GM19468 (cell line): ENCODE measurements at regions not wholly inside any gene's neighbourhood (a gene's known extent, or its start where the extent isn't known, plus 50 kb on each side); places are given as distances from the start of the nearest gene placed in this dataset.
"Not testable (repeated sequence)": the region's sequence is repeated elsewhere in the genome, so short reads cannot be mapped to it uniquely, and the experiment has no call there.

ENCODE experiments used
- ATAC-seq: cut with Tn5 transposase; IDR thresholded peaks from one replicate; pipeline ENCODE4 v1.9.1; 2021; ENCODE audit warnings: mild to moderate bottlenecking, moderate library complexity, moderate number of reproducible peaks; ENCODE audit not compliant: unreplicated experiment; ENCODE audit errors: extremely low read depth

DNA sequence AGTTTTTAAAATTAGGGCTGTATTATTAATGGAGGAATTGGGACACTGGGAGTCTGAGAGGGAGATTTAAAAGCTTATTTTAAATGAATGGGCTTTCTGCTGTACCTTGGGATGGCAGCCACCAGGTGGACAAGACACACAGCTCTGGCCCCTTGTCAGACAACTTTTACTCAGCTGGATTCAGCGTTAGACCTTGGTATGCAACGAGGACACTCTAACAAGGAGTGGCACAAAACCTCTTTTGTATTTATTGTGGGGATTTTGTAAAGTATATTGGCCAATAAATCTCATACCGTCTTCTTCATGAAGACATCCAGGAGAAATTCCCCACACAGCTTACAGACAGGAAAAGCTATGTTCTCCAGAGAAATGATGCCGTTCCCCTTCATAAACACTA, 105.7 kb downstream of the LCA5 start:
- no peak for ATAC-seq

DNA sequence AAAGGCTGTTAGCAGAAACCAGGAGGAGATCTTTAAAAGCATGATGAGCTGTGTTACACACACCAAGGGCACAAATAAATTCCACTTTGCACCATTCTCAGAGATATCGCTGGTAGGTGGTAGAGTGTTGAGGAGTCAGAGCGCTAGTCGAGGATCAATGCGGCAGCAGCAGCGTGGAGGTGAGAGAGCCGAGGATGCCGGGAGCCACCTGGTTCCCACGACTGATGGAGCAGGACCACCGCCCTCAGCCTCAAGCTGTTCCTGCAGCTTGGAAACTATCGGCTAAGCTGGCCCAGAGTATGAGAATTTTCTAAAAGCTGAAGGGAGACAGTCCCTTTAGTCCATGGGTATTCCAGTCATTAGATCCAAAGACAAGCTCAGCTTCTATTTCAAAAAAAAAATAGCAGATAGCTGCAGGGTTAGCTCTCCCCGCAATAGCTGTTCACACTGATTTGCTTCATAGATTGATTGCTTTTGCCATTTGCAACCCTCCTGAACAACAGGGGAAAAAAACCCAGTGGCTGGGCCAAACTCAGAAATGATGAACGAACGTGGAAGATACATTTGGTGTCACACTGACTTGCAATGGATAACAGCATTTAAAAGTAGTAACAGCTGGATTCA, 106.2 kb downstream of the LCA5 start:
- ATAC-seq = no peak

DNA sequence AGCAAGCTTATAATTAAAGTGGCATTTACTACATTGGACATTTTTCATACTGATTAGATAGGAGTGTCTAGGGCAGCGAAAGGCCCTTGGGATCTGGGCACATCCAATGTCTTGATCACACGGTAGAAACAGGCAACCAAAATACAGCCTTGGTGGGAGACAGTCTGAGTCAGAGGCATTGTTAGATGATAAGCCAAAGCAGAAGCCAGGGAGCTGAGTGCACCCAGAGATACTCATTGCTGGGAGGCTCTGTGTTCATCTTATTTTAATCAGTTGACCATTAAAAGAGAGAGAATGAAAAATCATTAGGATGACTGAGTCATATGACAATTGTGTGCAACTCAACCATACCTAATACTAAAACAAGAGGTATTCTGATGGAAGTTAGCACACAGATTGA, 109.5 kb downstream of the LCA5 start:
- ATAC-seq = no peak

DNA sequence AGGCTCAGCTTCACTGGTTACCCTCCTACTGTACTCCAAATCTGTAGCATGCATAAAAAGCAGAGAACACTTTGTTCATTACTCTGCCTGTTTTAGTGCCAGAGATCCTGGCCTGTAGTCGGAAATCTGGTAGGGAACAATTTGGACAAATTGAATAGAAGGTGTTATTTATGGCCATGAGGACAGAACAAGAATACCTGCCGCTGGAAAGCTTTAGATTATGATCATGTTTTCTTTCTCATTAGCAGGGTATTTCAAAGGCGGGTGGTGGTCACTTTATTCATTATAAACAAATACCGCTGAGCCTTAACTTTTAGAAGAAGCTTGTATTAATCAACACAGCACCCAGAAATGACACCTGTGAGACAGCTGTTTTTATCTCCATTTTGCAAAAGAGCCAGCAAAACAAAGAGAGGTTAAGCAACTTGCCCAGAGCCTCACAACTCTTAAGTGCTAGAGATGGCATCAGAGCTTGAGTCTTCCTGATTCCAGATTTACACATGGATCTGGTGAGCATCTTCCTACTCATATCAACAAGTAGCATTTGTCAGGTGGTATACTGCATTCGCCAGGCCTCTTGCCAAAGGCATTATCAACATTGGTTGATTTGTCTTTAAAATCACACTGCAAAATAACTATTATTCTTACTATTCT, 110.5 kb downstream of the LCA5 start:
- ATAC-seq = no peak

DNA sequence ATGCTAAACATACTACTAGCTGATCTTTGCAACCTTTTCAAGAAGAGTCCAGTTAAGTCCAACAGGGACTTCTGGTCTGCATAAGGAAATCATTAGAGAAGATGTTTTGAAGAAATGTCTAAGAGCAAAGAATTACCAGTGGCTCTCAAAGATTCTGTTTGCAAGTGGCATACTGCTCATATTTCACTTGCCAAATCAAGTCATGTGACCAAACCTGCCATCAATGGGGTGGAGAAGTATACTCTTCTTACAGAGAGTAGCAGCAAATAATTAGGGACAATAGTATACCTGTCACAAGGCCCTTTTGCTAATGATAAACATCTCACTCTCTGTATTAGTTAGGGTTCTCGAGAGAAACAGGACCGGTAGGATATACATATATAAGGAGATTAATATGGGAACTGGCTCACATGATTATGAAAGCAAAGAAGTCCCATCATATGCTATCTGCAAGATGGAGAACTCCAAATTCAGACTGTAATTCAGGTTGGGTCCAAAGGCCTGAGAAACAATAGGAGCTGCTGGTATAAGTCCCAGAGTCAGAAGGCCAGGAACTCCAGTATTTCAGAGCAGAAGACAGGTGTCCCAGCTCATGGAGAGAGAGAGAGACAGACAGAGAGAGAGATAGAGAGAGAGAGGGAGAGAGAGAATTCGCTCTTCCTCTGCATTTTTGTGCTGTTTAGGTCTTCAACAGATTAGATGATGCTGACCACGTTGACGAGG, 111.5 kb downstream of the LCA5 start:
- no peak for ATAC-seq

DNA sequence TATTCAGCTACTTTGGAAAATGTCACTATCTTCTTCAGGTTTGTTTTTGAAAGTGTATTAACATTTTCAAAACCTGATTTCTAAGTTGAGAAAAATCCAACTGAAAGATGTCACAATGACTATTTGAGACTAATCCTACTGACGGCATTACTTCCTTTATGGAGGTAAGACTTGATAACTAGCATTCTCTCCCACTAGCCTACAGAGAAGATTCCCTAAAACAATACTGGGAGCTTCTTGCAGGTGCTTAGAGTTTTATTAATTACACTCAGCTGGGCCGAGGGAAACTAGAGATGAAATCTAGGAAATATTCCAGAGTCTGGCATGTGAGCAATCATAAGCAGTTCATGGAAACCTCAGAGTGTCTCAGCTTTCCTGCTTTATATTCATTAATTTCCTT, 114.0 kb downstream of the LCA5 start:
- ATAC-seq = no peak

DNA sequence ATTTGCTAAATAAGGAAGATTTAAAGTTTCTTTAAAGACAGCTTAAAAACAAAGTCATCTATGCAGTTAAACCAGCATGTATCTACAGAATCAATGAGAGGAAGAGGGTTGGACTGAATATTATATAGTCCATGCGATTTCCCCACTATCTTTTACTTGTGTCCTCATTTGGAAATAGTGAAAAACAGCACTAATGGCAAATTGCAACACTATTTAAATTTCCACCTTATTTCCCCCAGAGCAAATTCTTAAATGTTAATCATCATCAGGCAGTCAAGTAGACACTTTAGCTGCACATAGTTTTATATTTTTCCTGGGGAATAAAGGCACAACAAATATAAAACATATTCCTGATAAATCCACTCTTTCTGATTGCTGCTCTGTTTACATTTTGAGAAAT, 114.6 kb downstream of the LCA5 start:
- ATAC-seq = no peak

DNA sequence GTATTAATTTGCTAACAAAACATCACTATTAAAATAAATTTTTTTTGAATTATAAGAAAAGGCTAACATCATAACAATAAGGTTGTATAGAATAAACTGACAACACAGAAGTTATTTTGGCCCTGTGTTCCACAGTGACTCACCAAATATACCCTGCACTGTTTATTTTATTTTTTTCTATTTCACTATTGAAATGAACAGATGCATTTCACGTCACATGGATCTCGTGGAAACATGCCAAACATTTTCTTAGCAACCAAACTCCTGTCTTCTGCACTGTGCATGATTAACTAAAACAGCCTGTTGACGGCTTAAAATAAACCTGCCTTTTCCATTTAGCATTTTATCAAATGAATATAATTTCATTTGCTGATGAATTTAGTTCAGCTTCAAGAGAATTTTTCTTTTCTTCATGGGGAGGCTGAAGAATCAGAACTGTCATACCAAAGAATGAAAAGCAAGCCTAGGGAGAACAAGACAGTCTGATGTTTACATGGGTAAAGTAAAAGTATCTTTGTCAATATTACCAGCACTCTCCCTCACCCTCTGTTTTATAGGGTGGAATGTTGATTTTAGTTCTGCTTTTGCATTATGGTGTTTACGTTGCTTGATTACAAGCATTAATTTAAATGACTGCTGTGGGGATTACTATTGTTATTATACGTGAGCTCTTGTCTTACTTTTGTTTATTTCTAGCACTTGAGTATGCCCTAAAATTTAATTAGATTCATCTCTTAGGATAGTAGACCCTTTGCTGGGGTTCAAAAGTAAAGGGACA, 115.3 kb downstream of the LCA5 start:
- peak; percentile 90 for ATAC-seq

DNA sequence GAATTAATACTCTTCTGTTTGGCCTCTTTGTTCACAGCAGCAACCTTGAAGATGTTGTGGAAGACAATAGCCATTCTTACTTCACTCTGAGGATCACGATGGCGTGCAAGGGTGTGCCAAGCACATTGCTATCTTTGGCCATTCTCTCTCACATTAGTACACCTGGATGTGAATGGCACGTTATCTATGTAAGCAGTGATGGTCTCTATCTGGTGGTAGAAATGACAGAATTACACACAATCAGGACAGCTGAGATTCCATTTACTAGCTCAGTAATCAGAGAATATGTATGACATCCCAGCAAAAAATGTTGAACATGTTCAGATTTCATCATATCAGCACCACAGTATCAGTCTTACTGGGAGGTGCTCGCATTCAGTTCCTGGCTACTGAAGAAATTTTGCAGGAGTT, 116.2 kb downstream of the LCA5 start:
- no peak for ATAC-seq

DNA sequence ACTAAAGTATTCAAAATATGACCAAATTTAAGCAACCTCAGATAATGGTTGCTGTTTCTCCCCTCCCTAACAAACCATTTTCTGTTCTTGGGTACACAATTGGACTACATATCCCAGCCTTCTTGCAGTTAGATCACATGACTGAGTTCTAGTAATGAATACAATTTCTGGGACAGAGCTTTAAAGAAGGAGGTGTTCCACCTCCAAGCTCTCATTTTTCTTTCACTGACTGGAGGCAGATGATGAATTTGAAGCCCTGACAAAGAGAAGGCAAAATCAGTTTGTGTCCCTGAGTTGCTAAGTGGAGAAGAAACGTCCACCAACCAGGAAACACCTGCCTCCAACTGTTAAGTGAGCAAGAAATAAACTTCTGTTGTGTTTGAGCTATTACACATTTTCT, 117.2 kb downstream of the LCA5 start:
- ATAC-seq = no peak

DNA sequence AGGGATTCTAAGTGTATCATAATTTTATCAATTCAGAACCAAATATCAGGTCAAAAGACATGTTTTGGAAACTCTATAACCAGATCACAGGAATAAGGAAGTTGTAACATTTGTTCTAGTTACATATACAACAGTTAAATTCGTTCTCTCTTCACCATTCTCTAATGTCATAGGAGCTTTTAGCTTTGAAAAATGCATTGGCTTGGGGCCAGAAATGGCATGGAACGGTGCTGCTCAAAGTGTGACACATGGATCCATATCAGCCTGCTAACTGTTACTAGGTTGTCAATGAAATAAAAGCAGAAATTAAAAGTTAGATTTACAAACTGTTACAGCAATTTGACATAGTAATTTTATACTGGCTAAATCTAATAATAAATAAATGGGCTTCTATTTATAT, 120.3 kb downstream of the LCA5 start:
- no peak for ATAC-seq

DNA sequence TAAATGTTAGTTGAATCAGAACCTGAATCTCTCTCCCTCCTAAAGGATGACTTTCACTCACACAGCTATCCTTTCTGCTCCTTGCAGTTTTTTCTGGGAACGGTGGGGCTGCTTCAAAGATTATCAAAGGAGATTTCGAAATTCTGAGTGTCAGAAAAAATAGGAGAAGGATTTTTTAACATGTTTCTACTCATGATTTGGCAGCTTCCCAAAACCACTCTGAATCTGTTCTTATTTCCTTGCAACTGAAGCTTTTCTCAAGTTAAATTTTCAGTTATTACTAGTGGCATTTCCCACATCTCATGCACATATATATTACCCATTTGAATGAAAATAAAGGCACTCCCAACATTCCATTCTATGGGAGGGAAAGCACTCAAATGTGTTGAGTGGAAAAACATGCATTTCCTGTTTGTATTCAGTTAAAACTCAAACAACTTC, 123.6 kb downstream of the LCA5 start:
- ATAC-seq = no peak

DNA sequence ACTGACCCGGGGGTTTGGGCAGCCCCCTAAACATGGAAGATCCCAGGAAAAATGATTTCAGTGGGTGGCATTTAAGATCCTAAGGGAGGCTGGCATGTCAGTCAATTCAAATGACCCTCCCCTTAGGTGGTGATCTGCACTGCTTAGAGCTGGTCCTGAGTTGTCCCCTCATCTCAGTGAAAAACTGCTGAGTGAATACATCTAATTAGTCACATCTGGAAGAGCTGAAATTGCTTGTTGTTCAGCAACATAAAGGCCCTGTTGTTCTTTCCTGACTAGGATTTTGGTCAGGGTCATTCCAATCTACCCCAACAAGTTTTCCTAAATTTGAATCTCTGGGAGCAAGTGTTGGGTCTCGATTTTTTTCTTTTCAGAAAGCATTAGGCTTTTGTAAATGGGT, 126.4 kb downstream of the LCA5 start:
- no peak for ATAC-seq

DNA sequence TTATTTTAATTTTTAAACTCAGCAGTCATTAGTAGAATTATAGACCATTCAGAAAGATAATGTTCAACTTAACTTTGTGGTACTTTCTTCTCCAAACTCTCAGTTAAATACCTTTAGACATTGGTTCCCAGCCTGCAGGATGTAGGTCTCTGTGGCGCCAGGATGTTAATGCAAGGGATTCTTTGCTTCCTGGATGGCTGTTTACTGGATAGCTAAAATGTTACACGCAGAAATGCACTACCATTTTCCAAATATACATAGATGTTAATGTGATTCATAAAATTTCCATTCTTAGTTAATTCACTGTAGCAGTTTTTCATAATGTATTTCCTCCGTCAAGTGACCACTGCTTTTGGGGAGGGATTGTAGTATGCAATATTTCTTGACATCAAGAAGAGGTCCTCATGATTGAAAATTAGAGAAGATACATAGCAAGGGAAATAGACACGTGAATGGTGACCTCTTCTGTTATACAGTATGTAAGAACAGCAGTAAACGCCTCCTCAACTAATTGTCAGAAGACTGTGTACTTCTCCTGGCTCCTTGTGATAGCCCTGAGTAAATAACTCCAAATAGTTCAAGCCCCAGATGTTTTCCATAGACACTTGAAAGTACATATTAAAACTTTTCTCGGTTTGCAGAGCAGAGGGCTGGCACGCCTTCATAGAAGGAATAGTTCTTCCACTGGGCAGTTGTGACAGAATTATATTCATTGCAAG, 128.8 kb downstream of the LCA5 start:
- ATAC-seq = no peak

DNA sequence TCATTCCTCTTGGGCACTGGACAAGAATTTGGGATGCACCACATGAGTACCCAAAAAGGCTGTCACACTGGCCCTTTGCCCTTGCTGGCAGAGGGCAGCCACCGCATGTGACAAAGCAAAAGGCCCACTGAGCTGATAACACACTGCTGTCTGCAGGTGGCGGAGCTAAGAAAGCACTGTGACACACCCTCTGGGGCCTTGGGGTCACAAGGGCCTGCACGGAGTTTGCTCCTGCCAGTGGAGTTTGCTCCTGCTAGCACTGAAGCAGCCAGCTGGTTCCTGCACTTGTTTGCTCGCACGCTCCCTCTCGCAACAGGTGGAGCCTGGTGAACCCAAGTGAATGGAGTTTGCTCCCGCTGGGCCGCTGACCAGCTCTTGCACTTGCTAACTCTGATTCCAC, 132.6 kb downstream of the LCA5 start:
- ATAC-seq = no peak

DNA sequence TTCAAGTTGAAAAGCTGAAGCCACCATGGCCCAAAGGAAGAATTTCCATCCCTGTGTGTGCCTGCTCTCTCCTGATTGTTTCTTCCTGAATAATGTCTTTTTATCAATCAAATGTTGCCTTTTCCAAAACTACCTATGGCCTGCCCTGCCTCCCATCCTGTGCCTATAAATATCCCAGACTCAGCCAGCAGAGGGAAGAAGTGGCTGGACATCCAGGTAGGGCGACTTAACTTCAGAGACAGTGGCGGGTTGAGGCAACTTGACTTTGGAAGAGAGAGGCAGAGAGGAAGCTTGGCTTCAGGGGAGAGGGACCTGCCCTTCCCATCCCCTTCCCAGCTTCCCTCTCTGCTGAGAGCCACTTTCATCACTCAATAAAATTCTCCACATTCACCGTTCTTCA, 133.0 kb downstream of the LCA5 start:
- ATAC-seq = no peak

DNA sequence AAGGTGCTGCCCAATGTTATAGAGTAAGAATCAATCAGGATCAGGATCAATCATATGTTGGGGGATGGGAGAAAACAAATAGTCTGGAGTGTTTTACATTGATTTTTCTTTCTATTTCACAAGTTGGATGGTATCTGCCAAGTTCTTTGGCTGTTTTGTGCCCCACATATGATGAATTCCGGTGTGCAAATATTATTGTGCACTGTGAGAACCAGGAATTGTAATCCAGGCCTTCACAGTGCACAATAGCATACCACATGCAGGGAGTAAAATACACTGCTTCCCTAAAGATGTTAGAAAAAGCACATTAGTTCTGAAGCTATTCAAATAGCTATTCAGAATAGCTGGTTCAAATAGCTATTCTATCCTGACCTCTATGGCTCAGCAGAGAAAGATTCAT, 133.7 kb downstream of the LCA5 start:
- no peak for ATAC-seq

DNA sequence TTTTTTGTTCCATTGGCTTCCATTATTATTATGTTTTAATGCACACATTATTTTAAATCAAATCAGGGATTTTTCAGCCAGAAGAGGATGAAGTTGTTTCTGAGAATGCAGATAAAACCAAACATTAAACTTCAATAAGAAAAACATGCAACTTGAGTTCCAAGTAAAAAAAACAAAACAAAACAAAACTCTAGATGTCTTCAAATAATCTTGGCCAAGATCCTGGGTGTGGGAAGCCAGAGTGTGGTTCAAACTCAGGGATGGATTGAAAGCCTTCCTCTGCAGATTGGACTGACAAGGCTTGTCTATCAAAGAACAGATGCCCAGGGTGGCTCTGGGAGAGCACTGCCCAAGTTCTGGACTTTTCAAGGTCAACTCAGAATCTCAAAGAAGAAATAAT, 134.1 kb downstream of the LCA5 start:
- ATAC-seq = no peak

DNA sequence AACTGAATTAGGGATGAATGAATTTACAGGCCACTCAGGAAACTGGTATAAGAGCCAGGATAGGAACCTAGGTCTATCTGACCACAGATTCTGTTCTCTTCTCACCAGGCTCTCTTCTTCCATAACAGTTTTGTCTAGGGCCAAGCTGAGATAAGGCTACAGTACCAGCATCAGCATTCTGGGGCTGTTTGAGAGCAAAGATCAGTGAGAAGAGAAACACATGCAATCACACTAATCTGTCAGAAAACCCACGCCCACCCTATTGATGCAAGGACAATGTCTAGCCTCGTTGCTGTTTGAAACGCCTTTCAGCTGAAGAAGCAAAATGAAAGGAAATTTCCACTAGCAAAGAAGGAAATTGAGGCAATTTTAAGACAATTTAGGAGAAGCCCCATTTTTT, 137.7 kb downstream of the LCA5 start:
- no peak for ATAC-seq

DNA sequence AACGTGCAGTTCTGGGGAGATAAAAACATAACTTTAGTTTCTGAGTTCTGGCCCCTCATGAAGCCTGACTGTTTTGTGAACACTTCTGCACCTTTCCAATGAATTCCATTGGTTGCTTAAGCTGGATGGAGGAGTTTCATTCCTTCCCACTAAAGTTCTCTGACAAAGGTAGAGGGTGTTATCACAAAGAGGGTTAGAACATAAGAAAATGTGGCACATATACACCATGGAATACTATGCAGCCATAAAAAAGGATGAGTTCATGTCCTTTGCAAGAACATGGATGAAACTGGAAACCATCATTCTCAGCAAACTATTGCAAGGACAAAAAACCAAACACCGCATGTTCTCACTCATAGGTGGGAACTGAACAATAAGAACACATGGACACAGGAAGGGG, 138.6 kb downstream of the LCA5 start:
- ATAC-seq = not testable (repeated sequence)
